HepG2 (cell line): ENCODE measurements at regions not wholly inside any gene's neighbourhood (a gene's known extent, or its start where the extent isn't known, plus 50 kb on each side); places are given as distances from the start of the nearest gene placed in this dataset.
"Not testable (repeated sequence)": the region's sequence is repeated elsewhere in the genome, so short reads cannot be mapped to it uniquely, and the experiment has no call there.

Experiments used
- CEBPB ChIP-seq: IDR thresholded peaks from 2 replicates; pipeline ENCODE4 v1.6.1; 2011; ENCODE audit warnings: low read depth, low read length, improper control_type of control experiment, borderline replicate concordance
- KAT7 ChIP-seq: IDR thresholded peaks from 2 replicates; pipeline ENCODE4 v1.6.1; 2018; ENCODE audit warnings: borderline replicate concordance, missing compliant biosample characterization
- ZKSCAN1 ChIP-seq: fragments of 150-350 bp; IDR thresholded peaks from 2 replicates; pipeline ENCODE4 v1.6.1; 2014; ENCODE audit warnings: low read length
- ZNF672 ChIP-seq: sonication (generic); formaldehyde crosslinking; IDR thresholded peaks from 2 replicates; pipeline ENCODE4 v1.8.1; 2022; ENCODE audit warnings: missing genetic modification reagents

GRCh38 chr5:72702105-72702504 is 114.4 kb upstream of the TNPO1 start:
- TF ChIP-seq CEBPB; ZKSCAN1; KAT7 (CRISPR knock-in tag); ZNF672 (CRISPR knock-in tag): not testable (repeated sequence)
